Gastrocnemius medialis (tissue), 4 donors: ENCODE measurements at regions not wholly inside any gene's neighbourhood (a gene's known extent, or its start where the extent isn't known, plus 50 kb on each side); places are given as distances from the start of the nearest gene placed in this dataset.

Source experiments
- POLR2A ChIP-seq, 2 donors: fragments of 450-650 bp; IDR thresholded peaks; one replicate each; pipeline ENCODE4 v1.6.1; 2017; ENCODE audit warnings: antibody characterized with exemption in 2 of 2, mild to moderate bottlenecking in 2 of 2, moderate library complexity in 2 of 2
- TF ChIP-seq, protein P1 (sequence below), 5 experiments: fragments of 450-650 bp in 3 of 5; fragments of 200-600 bp in 2 of 5; sonication (generic) in 2 of 5; IDR thresholded peaks in 4 of 5; conservative IDR thresholded peaks in 1 of 5; 1 replicate in 4 of 5; 2 replicates in 1 of 5; pipeline ENCODE4 v1.5.1; 2016 to 2019; ENCODE audit warnings: antibody characterized with exemption in 5 of 5, mild to moderate bottlenecking in 3 of 5, moderate library complexity in 3 of 5

DNA sequence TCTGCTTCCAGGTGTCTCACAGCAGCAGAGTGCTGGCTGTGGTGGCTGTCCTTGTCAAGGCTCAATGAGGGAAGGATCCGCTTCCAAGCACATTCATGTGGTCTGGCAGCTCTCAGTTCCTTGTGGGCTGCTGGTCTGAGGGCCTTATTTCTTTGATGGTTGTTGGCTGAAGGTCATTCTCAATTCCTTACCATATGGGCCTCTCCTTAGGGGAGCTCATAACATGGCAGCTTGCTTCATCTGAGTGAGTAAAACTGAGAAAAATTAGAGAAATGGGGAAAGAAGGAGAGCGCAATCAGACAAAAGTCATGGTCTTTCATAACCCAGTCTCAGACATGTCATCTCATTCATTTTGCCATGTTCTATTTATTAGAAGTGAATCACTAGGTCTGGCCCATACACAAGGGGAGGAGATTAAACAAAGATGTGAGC, 81.7 kb upstream of the TSPAN2 start:
- no peak for TF ChIP-seq POLR2A (IDR thresholded peaks at IDR 0.05)
- TF ChIP-seq, protein P1, sequence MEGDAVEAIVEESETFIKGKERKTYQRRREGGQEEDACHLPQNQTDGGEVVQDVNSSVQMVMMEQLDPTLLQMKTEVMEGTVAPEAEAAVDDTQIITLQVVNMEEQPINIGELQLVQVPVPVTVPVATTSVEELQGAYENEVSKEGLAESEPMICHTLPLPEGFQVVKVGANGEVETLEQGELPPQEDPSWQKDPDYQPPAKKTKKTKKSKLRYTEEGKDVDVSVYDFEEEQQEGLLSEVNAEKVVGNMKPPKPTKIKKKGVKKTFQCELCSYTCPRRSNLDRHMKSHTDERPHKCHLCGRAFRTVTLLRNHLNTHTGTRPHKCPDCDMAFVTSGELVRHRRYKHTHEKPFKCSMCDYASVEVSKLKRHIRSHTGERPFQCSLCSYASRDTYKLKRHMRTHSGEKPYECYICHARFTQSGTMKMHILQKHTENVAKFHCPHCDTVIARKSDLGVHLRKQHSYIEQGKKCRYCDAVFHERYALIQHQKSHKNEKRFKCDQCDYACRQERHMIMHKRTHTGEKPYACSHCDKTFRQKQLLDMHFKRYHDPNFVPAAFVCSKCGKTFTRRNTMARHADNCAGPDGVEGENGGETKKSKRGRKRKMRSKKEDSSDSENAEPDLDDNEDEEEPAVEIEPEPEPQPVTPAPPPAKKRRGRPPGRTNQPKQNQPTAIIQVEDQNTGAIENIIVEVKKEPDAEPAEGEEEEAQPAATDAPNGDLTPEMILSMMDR (IDR thresholded peaks at IDR 0.05 in 4 of 5, conservative IDR thresholded peaks at IDR 0.05 in 1 of 5): no peak
